GM23338 (cell line): ENCODE measurements at regions not wholly inside any gene's neighbourhood (a gene's known extent, or its start where the extent isn't known, plus 50 kb on each side); places are given as distances from the start of the nearest gene placed in this dataset.

Experiments used
- ATAC-seq: fragments of 200-7000 bp; cut with Tn5 transposase; 3 replicates; pipeline ENCODE4 v1.9.1; 2020
- DNase-seq: peaks from one replicate; pipeline ENCODE4 v3.0.0-alpha.2; 2015; ENCODE audit warnings: low spot score
- H2AFZ ChIP-seq: fragments of 200-600 bp; sonication (generic); 2 replicates; pipeline ENCODE4 v1.8.0; 2016; ENCODE audit warnings: antibody characterized with exemption, mild to moderate bottlenecking, moderate library complexity
- H3F3A ChIP-seq: fragments of 200-600 bp; sonication (generic); replicated peaks from 2 replicates; pipeline ENCODE4 v1.8.0; 2017; ENCODE audit warnings: antibody characterized with exemption, mixed run types, low read depth
- H3K27ac ChIP-seq: fragments of 200-600 bp; sonication (generic); 2 replicates; pipeline ENCODE4 v1.6.1; 2016; ENCODE audit warnings: low read depth
- H3K27me3 ChIP-seq: fragments of 200-600 bp; sonication (generic); 2 replicates; pipeline ENCODE4 v1.8.0; 2016; ENCODE audit warnings: mild to moderate bottlenecking, mixed run types, moderate library complexity; ENCODE audit not compliant: insufficient read depth
- H3K36me3 ChIP-seq: fragments of 200-600 bp; sonication (generic); 2 replicates; pipeline ENCODE4 v1.8.0; 2016; ENCODE audit warnings: mild to moderate bottlenecking; ENCODE audit not compliant: insufficient read depth
- H3K4me1 ChIP-seq: fragments of 200-600 bp; sonication (generic); 2 replicates; pipeline ENCODE4 v1.8.0; 2016; ENCODE audit warnings: mild to moderate bottlenecking, moderate library complexity; ENCODE audit not compliant: insufficient read depth
- H3K4me2 ChIP-seq: fragments of 200-600 bp; sonication (generic); 2 replicates; pipeline ENCODE4 v1.7.1; 2017; ENCODE audit warnings: mixed run types
- H3K4me3 ChIP-seq: fragments of 200-600 bp; sonication (generic); 2 replicates; pipeline ENCODE4 v1.6.1; 2016; ENCODE audit warnings: mixed run types
- H3K79me2 ChIP-seq: fragments of 200-600 bp; sonication (generic); replicated peaks from 2 replicates; pipeline ENCODE4 v1.8.0; 2017; ENCODE audit warnings: mild to moderate bottlenecking; ENCODE audit not compliant: insufficient read depth
- H3K9me2 ChIP-seq: fragments of 200-600 bp; sonication (generic); 2 replicates; pipeline ENCODE4 v1.8.0; 2017; ENCODE audit not compliant: insufficient read depth
- H4K20me1 ChIP-seq: fragments of 200-600 bp; sonication (generic); replicated peaks from 2 replicates; pipeline ENCODE4 v1.8.0; 2017; ENCODE audit warnings: mild to moderate bottlenecking; ENCODE audit not compliant: insufficient read depth
- H3K27ac Mint-ChIP-seq: 2 replicates; pipeline ENCODE4 v1.8.0; 2020; ENCODE audit warnings: inconsistent platforms, mild to moderate bottlenecking, moderate library complexity, mixed read lengths
- H3K27me3 Mint-ChIP-seq: 3 replicates; pipeline ENCODE4 v1.8.0; 2022; ENCODE audit warnings: low read depth, mild to moderate bottlenecking, moderate library complexity, mixed read lengths, inconsistent platforms; ENCODE audit not compliant: insufficient read depth, poor library complexity
- H3K36me3 Mint-ChIP-seq: 3 replicates; pipeline ENCODE4 v1.8.0; 2021; ENCODE audit warnings: low read depth, mild to moderate bottlenecking, inconsistent platforms, moderate library complexity, mixed read lengths
- H3K4me1 Mint-ChIP-seq: 3 replicates; pipeline ENCODE4 v1.8.0; 2020; ENCODE audit warnings: mild to moderate bottlenecking, inconsistent platforms, mixed read lengths
- H3K4me3 Mint-ChIP-seq: 3 replicates; pipeline ENCODE4 v1.8.0; 2021; ENCODE audit warnings: moderate library complexity, mild to moderate bottlenecking, inconsistent platforms, mixed read lengths
- H3K9me3 Mint-ChIP-seq: 3 replicates; pipeline ENCODE4 v1.8.0; 2020; ENCODE audit warnings: moderate library complexity, mild to moderate bottlenecking, inconsistent platforms, mixed read lengths
- CREB1 ChIP-seq: fragments of 250-450 bp; sonication (Bioruptor Pico); IDR thresholded peaks from 2 replicates; pipeline ENCODE4 v1.5.0; 2020; ENCODE audit warnings: low read depth, mild to moderate bottlenecking, moderate library complexity
- ETS1 ChIP-seq: IDR thresholded peaks from 2 replicates; pipeline ENCODE4 v1.6.1; 2016; ENCODE audit warnings: antibody characterized with exemption
- EZH2 ChIP-seq: fragments of 200-600 bp; sonication (generic); IDR thresholded peaks from one replicate; pipeline ENCODE4 v1.8.0; 2017; ENCODE audit warnings: antibody characterized with exemption, mild to moderate bottlenecking, low read depth; ENCODE audit not compliant: unreplicated experiment
- EZH2phosphoT487 ChIP-seq: fragments of 200-600 bp; sonication (generic); IDR thresholded peaks from one replicate; pipeline ENCODE4 v1.8.1; 2018; ENCODE audit warnings: antibody characterized with exemption; ENCODE audit not compliant: unreplicated experiment
- NANOG ChIP-seq: IDR thresholded peaks from 2 replicates; pipeline ENCODE4 v1.6.1; 2016; ENCODE audit warnings: antibody characterized with exemption, borderline replicate concordance
- POLR2AphosphoS5 ChIP-seq: IDR thresholded peaks from 2 replicates; pipeline ENCODE4 v1.6.1; 2016; ENCODE audit warnings: antibody characterized with exemption, low read depth
- REST ChIP-seq: IDR thresholded peaks from one replicate; pipeline ENCODE4 v1.6.1; 2018; ENCODE audit warnings: antibody characterized with exemption; ENCODE audit not compliant: unreplicated experiment
- STAT1 ChIP-seq: IDR thresholded peaks from one replicate; pipeline ENCODE4 v1.6.1; 2016; ENCODE audit warnings: antibody characterized with exemption; ENCODE audit not compliant: unreplicated experiment
- ZNF114 ChIP-seq: fragments of 250-450 bp; sonication (Bioruptor Pico); IDR thresholded peaks from 2 replicates; pipeline ENCODE4 v1.5.0; 2020; ENCODE audit warnings: mild to moderate bottlenecking, moderate library complexity
- ZNF331 ChIP-seq: fragments of 250-450 bp; sonication (Bioruptor Pico); IDR thresholded peaks from 2 replicates; pipeline ENCODE4 v1.5.0; 2020; ENCODE audit warnings: low read depth, mild to moderate bottlenecking, moderate library complexity
- ZNF462 ChIP-seq: fragments of 250-450 bp; sonication (Bioruptor Pico); IDR thresholded peaks from 2 replicates; pipeline ENCODE4 v1.5.0; 2020; ENCODE audit warnings: mild to moderate bottlenecking, moderate library complexity

GRCh38 chr2:5491523-5491922 is 200.7 kb upstream of the SOX11 start (continued):
- no peak for TF ChIP-seq ZNF462

GRCh38 chr2:5493256-5493655 is 198.9 kb upstream of the SOX11 start:
- ATAC-seq (no peak), DNase-seq (no peak)
- Mint-ChIP-seq H3K4me1 (peaks cover 12% of the 10 kb centered on the region), H3K9me3 (peaks cover 77% of the 10 kb centered on the region), H3K4me3 (no peak overlapping the region), H3K27ac (no peak overlapping the region), H3K27me3 (peaks cover 2% of the 10 kb centered on the region), H3K36me3 (peaks cover 3% of the 10 kb centered on the region)
- Histone ChIP-seq H2AFZ (0 out of 2 replicates have a peak overlapping the region, but pooled peaks have one; percentile 14), H3K4me3 (no peak overlapping the region), H3K27ac (no peak overlapping the region), H4K20me1 (no peaks in the 10 kb centered on the region), H3K36me3 (no peaks in the 10 kb centered on the region), H3K79me2 (no peaks in the 10 kb centered on the region), H3K9me2 (no peaks in the 10 kb centered on the region), H3K27me3 (no peaks in the 10 kb centered on the region), H3F3A (no peaks in the 10 kb centered on the region), H3K4me1 (peaks cover 14% of the 10 kb centered on the region), H3K4me2 (no peak overlapping the region)
- TF ChIP-seq POLR2AphosphoS5 = no peak
- no peak for TF ChIP-seq EZH2phosphoT487
- TF ChIP-seq STAT1 = no peak
- no peak for TF ChIP-seq CREB1 (CRISPR knock-in tag)
- TF ChIP-seq EZH2 = no peak
- no peak for TF ChIP-seq ZNF331 (CRISPR knock-in tag)
- no peak for TF ChIP-seq REST
- TF ChIP-seq NANOG = no peak
- TF ChIP-seq ZNF114 (CRISPR knock-in tag) = no peak
- TF ChIP-seq ETS1 = no peak
